Activated T-cell treated with anti-CD3 and anti-CD28 coated beads, Interleukin-2, amount 50 U/mL, for 72 hours (primary cell): ENCODE measurements at regions not wholly inside any gene's neighbourhood (a gene's known extent, or its start where the extent isn't known, plus 50 kb on each side); places are given as distances from the start of the nearest gene placed in this dataset.

ENCODE experiments used
- ATAC-seq, 2 donors: fragments of 150-1000 bp; cut with Tn5 transposase; replicated peaks in 1 of 2; 2 replicates each; pipeline ENCODE4 v1.10.0; 2021; ENCODE audit warnings: moderate library complexity in 2 of 2, mild to moderate bottlenecking in 1 of 2
- DNase-seq, 2 donors: peaks; one replicate each; pipeline ENCODE4 v3.0.0; 2021 to 2022; ENCODE audit warnings: mixed read lengths in 1 of 2
- H3K27ac Mint-ChIP-seq: one replicate; pipeline ENCODE4 v1.8.0; 2022; ENCODE audit warnings: mild to moderate bottlenecking, moderate library complexity, mixed read lengths
- H3K27me3 Mint-ChIP-seq: one replicate; pipeline ENCODE4 v1.8.0; 2022; ENCODE audit warnings: low read depth, mixed read lengths
- H3K36me3 Mint-ChIP-seq, 2 donors: one replicate each; pipeline ENCODE4 v1.8.0; 2022; ENCODE audit warnings: mixed read lengths in 2 of 2, mild to moderate bottlenecking in 1 of 2; ENCODE audit not compliant: insufficient read depth in 2 of 2
- H3K4me1 Mint-ChIP-seq: one replicate; pipeline ENCODE4 v1.8.0; 2022; ENCODE audit warnings: low read depth, mixed read lengths
- H3K4me3 Mint-ChIP-seq, 2 donors: one replicate each; pipeline ENCODE4 v1.8.0; 2022; ENCODE audit warnings: mild to moderate bottlenecking in 2 of 2, mixed read lengths in 2 of 2, moderate library complexity in 2 of 2
- H3K9me3 Mint-ChIP-seq, 2 donors: one replicate each; pipeline ENCODE4 v1.8.0; 2022; ENCODE audit warnings: mixed read lengths in 2 of 2

- Mint-ChIP-seq H3K27ac (no peak overlapping the region), H3K36me3 (no peaks in the 10 kb centered on the region), H3K4me3 (no peak overlapping the region), H3K27me3 (no peaks in the 10 kb centered on the region), H3K4me1 (no peaks in the 10 kb centered on the region), H3K9me3 (peaks cover 1 to 4% of the 10 kb centered on the region in 2 donors)
- DNase-seq: no peak
- no peak for ATAC-seq
These were observed 105.3 kb upstream of the GALNT17 start for GRCh38 chr7:71026680-71027079.

- ATAC-seq (no peak), DNase-seq (no peak)
- H3K27me3 Mint-ChIP-seq: no peaks in the 10 kb centered on the region
- H3K4me3 Mint-ChIP-seq: no peak overlapping the region
- peaks cover 9 to 11% of the 10 kb centered on the region in 2 donors for H3K9me3 Mint-ChIP-seq
- H3K36me3 Mint-ChIP-seq: peaks cover 2 to 4% of the 10 kb centered on the region in 2 donors
- no peaks in the 10 kb centered on the region for H3K4me1 Mint-ChIP-seq
- no peak overlapping the region for H3K27ac Mint-ChIP-seq
These were observed 97.7 kb upstream of the GALNT17 start for GRCh38 chr7:71034243-71034642.

GRCh38 chr7:71042591-71042990 is 89.4 kb upstream of the GALNT17 start:
- peaks cover 2 to 4% of the 10 kb centered on the region in 2 donors for H3K36me3 Mint-ChIP-seq
- no peak for DNase-seq
- H3K4me3 Mint-ChIP-seq: no peak overlapping the region
- no peaks in the 10 kb centered on the region for H3K27me3 Mint-ChIP-seq
- H3K9me3 Mint-ChIP-seq: peaks cover 11 to 12% of the 10 kb centered on the region in 2 donors
- ATAC-seq: no peak
- H3K27ac Mint-ChIP-seq: no peak overlapping the region
- H3K4me1 Mint-ChIP-seq: no peaks in the 10 kb centered on the region

GRCh38 chr7:71050492-71050891 is 81.5 kb upstream of the GALNT17 start:
- DNase-seq (no peak), ATAC-seq (no peak)
- no peak overlapping the region for H3K27ac Mint-ChIP-seq
- H3K4me3 Mint-ChIP-seq: no peak overlapping the region
- no peaks in the 10 kb centered on the region for H3K4me1 Mint-ChIP-seq
- H3K9me3 Mint-ChIP-seq: peaks cover 11 to 20% of the 10 kb centered on the region in 2 donors
- H3K27me3 Mint-ChIP-seq: no peaks in the 10 kb centered on the region
- H3K36me3 Mint-ChIP-seq: peaks cover 3 to 6% of the 10 kb centered on the region in 2 donors

GRCh38 chr7:71055504-71055903 is 76.4 kb upstream of the GALNT17 start:
- ATAC-seq: no peak
- DNase-seq: no peak
- Mint-ChIP-seq H3K27ac (no peak overlapping the region), H3K27me3 (no peaks in the 10 kb centered on the region), H3K4me1 (no peaks in the 10 kb centered on the region), H3K4me3 (no peak overlapping the region), H3K9me3 (peaks cover 6 to 13% of the 10 kb centered on the region in 2 donors), H3K36me3 (peaks cover 0 to 1% of the 10 kb centered on the region in 2 donors)

- Mint-ChIP-seq H3K9me3 (peaks cover 10% of the 10 kb centered on the region in 2 donors), H3K4me1 (no peaks in the 10 kb centered on the region), H3K4me3 (no peak overlapping the region), H3K36me3 (peaks cover 0 to 5% of the 10 kb centered on the region in 2 donors), H3K27me3 (no peaks in the 10 kb centered on the region), H3K27ac (no peak overlapping the region)
- no peak for ATAC-seq
- no peak for DNase-seq
These were observed 54.0 kb upstream of the GALNT17 start for GRCh38 chr7:71077743-71078476.
